WERI-Rb-1 (cell line): ENCODE measurements at regions not wholly inside any gene's neighbourhood (a gene's known extent, or its start where the extent isn't known, plus 50 kb on each side); places are given as distances from the start of the nearest gene placed in this dataset.

Experiments used
- DNase-seq: peaks from one replicate; pipeline ENCODE4 v3.0.0-alpha.2; 2020
- H3K27ac ChIP-seq: fragments of 250-450 bp; sonication (Bioruptor Pico); 2 replicates; pipeline ENCODE4 v1.5.1; 2020; ENCODE audit warnings: mild to moderate bottlenecking, moderate library complexity
- H3K27me3 ChIP-seq: fragments of 250-450 bp; sonication (Bioruptor Pico); 2 replicates; pipeline ENCODE4 v1.5.1; 2021; ENCODE audit warnings: mild to moderate bottlenecking, low read depth, moderate library complexity; ENCODE audit not compliant: insufficient read depth, severe bottlenecking
- H3K36me3 ChIP-seq: fragments of 250-450 bp; sonication (Bioruptor Pico); 2 replicates; pipeline ENCODE4 v1.5.1; 2020; ENCODE audit warnings: mild to moderate bottlenecking, moderate library complexity
- H3K4me3 ChIP-seq: 2 replicates; pipeline ENCODE4 v1.5.1; 2011; ENCODE audit warnings: low read depth, mild to moderate bottlenecking, control low read depth, low read length
- H3K9me3 ChIP-seq: fragments of 250-450 bp; sonication (Bioruptor Pico); 2 replicates; pipeline ENCODE4 v1.5.1; 2021; ENCODE audit warnings: mild to moderate bottlenecking, moderate library complexity; ENCODE audit not compliant: severe bottlenecking
- TF ChIP-seq, protein P1 (sequence below): IDR thresholded peaks from 2 replicates; pipeline ENCODE4 v1.5.1; 2011; ENCODE audit warnings: low read depth, mild to moderate bottlenecking, control low read depth, inconsistent platforms, low read length

DNA sequence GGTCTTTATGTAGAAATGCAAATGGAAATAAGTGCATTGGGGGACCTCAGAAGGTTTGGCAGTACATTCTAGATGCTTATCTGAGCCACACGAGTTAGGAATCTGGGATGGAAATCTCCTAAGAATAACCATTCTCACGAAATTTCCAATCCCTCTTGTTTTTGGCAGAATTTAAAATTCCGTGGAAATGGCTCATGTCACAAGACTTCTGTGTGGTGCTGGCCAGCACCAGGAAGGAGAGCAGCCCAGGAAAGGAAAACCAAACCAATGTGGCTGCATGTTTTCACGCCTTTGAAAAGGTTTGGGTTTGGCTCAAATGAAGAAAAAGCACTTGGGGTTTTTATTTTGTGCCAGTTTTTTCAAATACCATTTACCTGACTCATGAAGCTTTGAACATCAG is 80.1 kb upstream of the KCNK2 start:
- no peak for DNase-seq
- Histone ChIP-seq H3K9me3 (no peaks in the 10 kb centered on the region), H3K27ac (no peak overlapping the region), H3K36me3 (no peaks in the 10 kb centered on the region), H3K4me3 (no peak overlapping the region), H3K27me3 (no peaks in the 10 kb centered on the region)
- TF ChIP-seq, protein P1, sequence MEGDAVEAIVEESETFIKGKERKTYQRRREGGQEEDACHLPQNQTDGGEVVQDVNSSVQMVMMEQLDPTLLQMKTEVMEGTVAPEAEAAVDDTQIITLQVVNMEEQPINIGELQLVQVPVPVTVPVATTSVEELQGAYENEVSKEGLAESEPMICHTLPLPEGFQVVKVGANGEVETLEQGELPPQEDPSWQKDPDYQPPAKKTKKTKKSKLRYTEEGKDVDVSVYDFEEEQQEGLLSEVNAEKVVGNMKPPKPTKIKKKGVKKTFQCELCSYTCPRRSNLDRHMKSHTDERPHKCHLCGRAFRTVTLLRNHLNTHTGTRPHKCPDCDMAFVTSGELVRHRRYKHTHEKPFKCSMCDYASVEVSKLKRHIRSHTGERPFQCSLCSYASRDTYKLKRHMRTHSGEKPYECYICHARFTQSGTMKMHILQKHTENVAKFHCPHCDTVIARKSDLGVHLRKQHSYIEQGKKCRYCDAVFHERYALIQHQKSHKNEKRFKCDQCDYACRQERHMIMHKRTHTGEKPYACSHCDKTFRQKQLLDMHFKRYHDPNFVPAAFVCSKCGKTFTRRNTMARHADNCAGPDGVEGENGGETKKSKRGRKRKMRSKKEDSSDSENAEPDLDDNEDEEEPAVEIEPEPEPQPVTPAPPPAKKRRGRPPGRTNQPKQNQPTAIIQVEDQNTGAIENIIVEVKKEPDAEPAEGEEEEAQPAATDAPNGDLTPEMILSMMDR = no peak

DNA sequence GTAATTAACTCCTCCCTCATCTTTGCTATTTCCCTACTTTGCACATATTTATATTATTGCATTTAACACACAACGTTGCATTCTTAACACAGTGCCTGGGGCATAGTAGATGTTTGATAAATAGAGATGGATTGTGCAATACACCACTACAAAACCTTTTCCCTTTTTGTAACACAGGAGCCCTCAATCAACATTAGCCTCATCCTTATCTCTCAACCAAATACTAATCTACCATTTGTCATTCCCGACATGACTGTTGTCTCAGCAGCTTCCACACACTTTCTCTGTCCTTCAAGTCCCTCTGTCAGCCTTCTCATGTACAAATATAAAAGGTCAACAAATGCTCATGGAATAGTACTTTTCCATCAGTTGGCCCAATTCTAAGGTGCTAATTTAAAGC is 78.9 kb upstream of the KCNK2 start:
- DNase-seq = no peak
- no peaks in the 10 kb centered on the region for H3K9me3 ChIP-seq
- H3K36me3 ChIP-seq = no peaks in the 10 kb centered on the region
- H3K4me3 ChIP-seq = no peak overlapping the region
- no peak overlapping the region for H3K27ac ChIP-seq
- no peaks in the 10 kb centered on the region for H3K27me3 ChIP-seq
- TF ChIP-seq, protein P1 = no peak

DNA sequence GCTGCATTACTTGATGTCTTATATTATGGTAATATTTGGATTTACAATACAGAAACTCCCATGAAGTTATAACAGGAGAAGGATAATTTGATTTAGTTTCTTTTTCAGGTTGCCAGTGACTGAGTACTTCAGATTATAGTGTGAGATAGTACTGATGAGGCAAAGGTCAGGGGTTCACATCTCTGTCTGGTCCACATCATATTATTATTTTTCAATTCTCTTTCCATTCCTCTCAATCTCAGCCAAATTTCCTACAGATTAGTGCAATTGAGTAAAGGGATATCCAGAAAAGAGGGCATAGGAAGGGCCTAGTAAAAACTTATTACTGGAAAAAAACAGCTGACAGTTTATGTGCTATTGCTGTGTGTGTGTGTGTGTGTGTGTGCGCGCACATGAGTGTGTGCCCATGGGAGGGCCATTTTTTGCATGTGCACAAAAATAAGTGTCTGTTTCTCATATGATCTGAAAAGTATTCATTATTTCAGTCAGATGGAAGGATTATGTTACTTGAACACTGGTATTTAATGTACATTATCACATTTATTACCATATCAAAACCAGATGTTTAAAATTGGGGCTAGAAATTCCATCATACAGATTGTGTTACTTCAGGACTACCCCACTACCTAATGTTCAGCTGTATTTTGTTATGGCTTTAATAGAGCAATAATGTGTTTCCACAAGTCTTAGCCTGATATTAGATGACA is 78.3 kb upstream of the KCNK2 start:
- TF ChIP-seq, protein P1 = no peak
- Histone ChIP-seq H3K36me3 (no peaks in the 10 kb centered on the region), H3K27ac (no peak overlapping the region), H3K9me3 (no peaks in the 10 kb centered on the region), H3K4me3 (no peak overlapping the region), H3K27me3 (no peaks in the 10 kb centered on the region)
- DNase-seq = no peak

DNA sequence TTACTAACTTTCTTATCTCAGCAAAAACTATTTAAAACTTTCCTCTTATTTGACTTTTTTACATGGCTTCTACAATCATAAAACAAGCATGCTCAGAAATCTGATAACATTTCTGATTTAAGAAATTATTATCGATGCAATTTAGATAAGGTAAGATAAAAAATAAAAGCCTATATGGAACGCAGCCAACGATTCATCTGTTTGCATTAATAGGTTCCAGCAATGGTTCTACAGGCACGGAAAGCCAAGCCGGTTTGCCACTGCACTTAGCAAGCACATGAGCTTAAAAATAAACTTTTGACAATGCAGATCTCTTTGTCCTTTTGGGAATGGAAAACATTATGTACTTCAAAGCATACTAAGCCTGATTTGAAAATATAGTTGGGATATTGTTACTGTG is 77.5 kb upstream of the KCNK2 start:
- H3K4me3 ChIP-seq = no peak overlapping the region
- no peaks in the 10 kb centered on the region for H3K36me3 ChIP-seq
- TF ChIP-seq, protein P1 = no peak
- H3K27ac ChIP-seq = no peak overlapping the region
- DNase-seq = no peak
- no peaks in the 10 kb centered on the region for H3K27me3 ChIP-seq
- H3K9me3 ChIP-seq = no peaks in the 10 kb centered on the region

DNA sequence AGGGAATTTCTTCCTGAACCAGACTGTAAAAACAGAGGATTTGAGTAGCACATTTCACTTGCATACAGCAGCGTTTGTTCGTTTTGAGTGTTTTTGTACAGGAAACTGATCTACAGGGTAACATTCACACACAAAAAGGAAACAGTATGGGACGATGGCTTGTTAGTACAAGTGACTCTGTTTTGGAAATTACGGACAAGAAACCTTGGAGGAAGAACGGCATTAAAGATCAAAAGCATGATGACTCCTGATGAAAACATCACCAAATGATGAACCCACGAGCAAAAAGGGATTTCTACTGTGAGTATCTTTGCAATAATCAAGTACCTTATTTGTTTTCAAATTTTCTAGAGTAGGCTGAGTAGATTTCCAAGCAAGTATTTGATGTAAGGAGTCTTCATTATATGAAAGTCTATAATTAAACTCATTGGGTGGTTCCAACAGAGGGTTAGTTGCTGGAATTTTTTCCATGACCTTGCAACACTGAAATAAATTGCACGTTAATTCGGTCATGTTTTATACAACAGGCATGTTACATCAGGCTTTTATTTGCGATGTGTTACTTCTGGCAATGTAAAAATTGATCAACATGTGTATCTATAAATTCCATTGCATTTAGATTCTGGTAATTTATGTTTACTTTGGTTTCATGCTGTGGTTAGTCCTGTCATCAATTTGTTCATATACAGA is 76.7 kb upstream of the KCNK2 start:
- TF ChIP-seq, protein P1 = no peak
- H3K4me3 ChIP-seq = no peak overlapping the region

More for the DNA sequence above, 76.7 kb upstream of the KCNK2 start:
- Histone ChIP-seq H3K27me3 (no peaks in the 10 kb centered on the region), H3K27ac (no peak overlapping the region), H3K36me3 (no peaks in the 10 kb centered on the region), H3K9me3 (no peaks in the 10 kb centered on the region)
- no peak for DNase-seq
